ENCODE measurements at regions not wholly inside any gene's neighbourhood (a gene's known extent, or its start where the extent isn't known, plus 50 kb on each side); places are given as distances from the start of the nearest gene placed in this dataset.

GRCh38 chr3:120502116-120502515, 51.3 kb upstream of the FSTL1 start:
- Mint-ChIP-seq H3K36me3 (ENCODE audit: low read depth) (no peaks in the 10 kb centered on the region), H3K9me3 (no peaks in the 10 kb centered on the region), H3K27ac (no peak overlapping the region), H3K4me1 (ENCODE audit: low read depth) (no peaks in the 10 kb centered on the region), H3K27me3 (ENCODE audit: low read depth) (peaks cover 5% of the 10 kb centered on the region), H3K4me3 (ENCODE audit: low read depth) (no peak overlapping the region)
- intact Hi-C loops (cut with micrococcal nuclease), result no loop called here
- no peak for DNase-seq (ENCODE audit: low spot score)
